ENCODE measurements at regions not wholly inside any gene's neighbourhood (a gene's known extent, or its start where the extent isn't known, plus 50 kb on each side); places are given as distances from the start of the nearest gene placed in this dataset.

DNA sequence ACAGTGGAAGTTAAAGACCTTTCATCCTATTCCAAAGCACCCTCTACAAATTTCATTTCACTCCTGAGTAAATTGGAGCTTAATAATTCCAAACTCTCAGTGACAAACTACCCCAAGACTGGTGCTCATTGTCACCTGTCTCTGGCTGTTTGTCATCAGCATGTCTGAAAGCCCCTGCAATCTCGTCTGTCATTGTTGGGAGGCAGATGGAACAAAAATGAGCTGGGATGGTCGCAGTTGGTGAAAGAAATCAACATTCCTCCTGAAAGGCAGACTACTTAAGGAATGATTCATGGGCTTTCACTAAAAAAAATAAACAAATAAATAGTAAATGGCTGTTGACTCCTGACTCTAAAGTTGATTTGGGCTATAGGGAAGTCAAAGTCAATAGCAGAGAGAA, 69.7 kb upstream of the PALS2 start:
- Histone ChIP-seq H3K4me3 (no peak overlapping the region), H3K4me1 (no peaks in the 10 kb centered on the region), H3K9me3 (no peaks in the 10 kb centered on the region), H3K27ac (no peak overlapping the region), H3K36me3 (no peaks in the 10 kb centered on the region), H3K27me3 (peaks cover 0 to 7% (median 0%) of the 10 kb centered on the region in 7 donors)
- intact Hi-C loops (cut with DNase I): no loop called here
- 43 to 47% methylated on average over 2 of the region's 2 CpGs for WGBS, 2 donors
- DNase-seq (no peak), ATAC-seq (no peak)
- TF ChIP-seq, protein P1, sequence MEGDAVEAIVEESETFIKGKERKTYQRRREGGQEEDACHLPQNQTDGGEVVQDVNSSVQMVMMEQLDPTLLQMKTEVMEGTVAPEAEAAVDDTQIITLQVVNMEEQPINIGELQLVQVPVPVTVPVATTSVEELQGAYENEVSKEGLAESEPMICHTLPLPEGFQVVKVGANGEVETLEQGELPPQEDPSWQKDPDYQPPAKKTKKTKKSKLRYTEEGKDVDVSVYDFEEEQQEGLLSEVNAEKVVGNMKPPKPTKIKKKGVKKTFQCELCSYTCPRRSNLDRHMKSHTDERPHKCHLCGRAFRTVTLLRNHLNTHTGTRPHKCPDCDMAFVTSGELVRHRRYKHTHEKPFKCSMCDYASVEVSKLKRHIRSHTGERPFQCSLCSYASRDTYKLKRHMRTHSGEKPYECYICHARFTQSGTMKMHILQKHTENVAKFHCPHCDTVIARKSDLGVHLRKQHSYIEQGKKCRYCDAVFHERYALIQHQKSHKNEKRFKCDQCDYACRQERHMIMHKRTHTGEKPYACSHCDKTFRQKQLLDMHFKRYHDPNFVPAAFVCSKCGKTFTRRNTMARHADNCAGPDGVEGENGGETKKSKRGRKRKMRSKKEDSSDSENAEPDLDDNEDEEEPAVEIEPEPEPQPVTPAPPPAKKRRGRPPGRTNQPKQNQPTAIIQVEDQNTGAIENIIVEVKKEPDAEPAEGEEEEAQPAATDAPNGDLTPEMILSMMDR (IDR thresholded peaks at IDR 0.05): no peak

DNA sequence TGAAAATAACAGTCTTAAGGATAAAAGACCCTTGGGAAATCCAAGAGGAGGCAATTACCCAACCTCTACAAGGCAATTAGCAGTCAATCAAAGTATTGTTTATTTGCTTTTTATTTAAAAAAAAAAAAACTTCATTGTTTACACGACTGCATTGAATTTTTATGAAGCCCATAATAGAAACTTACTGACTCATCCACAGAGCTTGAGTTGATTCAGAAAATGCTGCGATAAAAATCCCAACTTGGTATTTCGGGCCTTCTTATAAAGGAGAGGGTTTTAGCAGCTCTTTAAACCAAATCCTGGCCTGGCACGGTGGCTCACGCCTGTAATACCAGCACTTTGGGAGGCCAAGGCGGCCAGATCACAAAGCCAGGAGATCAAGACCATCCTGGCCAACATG, 69.2 kb upstream of the PALS2 start:
- TF ChIP-seq, protein P1 (IDR thresholded peaks at IDR 0.05): no peak
- Histone ChIP-seq H3K9me3 (no peaks in the 10 kb centered on the region), H3K4me1 (no peaks in the 10 kb centered on the region), H3K27ac (no peak overlapping the region), H3K36me3 (no peaks in the 10 kb centered on the region), H3K27me3 (peaks cover 0 to 7% (median 0%) of the 10 kb centered on the region in 7 donors), H3K4me3 (no peak overlapping the region)
- 88 to 89% methylated on average over 6 of the region's 6 CpGs for WGBS, 2 donors
- ATAC-seq (no peak), DNase-seq (no peak)
- intact Hi-C loops (cut with DNase I): no loop called here

DNA sequence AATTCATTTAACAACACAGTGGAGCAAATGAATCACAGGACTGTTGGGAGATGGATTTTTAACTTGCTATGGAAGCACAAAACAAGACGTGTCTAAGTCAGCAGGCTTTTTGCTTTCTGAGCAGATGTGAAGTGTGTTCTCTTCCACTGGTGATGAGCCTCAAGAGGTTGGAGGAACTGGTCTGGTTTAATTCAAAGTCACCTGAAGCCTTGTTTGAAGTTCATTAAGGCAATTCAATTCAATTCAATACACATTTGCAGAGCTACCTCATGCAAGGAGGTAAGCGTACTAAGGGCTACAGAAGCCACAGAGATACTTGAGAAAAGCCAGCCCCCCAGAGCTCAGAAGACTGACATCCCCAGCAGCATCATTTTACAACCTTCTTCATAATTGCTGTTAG, 68.4 kb upstream of the PALS2 start:
- intact Hi-C loops (cut with DNase I): no loop called here
- H3K9me3 ChIP-seq: no peaks in the 10 kb centered on the region
- no peak overlapping the region for H3K4me3 ChIP-seq
- ATAC-seq (no peak), DNase-seq (no peak)
- peaks cover 0 to 2% (median 0%) of the 10 kb centered on the region in 7 donors for H3K27me3 ChIP-seq
- no peaks in the 10 kb centered on the region for H3K4me1 ChIP-seq
- 55 to 62% methylated on average over 2 of the region's 2 CpGs for WGBS, 2 donors
- TF ChIP-seq, protein P1 (IDR thresholded peaks at IDR 0.05): no peak
- no peaks in the 10 kb centered on the region for H3K36me3 ChIP-seq
- H3K27ac ChIP-seq: no peak overlapping the region

- TF ChIP-seq, protein P1 (IDR thresholded peaks at IDR 0.05): no peak
- intact Hi-C loops (cut with DNase I): no loop called here
- 62 to 70% methylated on average over 1 of the region's 1 CpG for WGBS, 2 donors
- H3K27ac ChIP-seq: no peak overlapping the region
- DNase-seq (no peak), ATAC-seq (no peak)
- H3K4me3 ChIP-seq: no peak overlapping the region
- no peaks in the 10 kb centered on the region for H3K9me3 ChIP-seq
- no peaks in the 10 kb centered on the region for H3K27me3 ChIP-seq
- no peaks in the 10 kb centered on the region for H3K4me1 ChIP-seq
- no peaks in the 10 kb centered on the region for H3K36me3 ChIP-seq
Measured at GRCh38 chr7:24505968-24506367, 67.3 kb upstream of the PALS2 start.

- H3K9me3 ChIP-seq: no peaks in the 10 kb centered on the region
- no peak for DNase-seq
- TF ChIP-seq, protein P1 (IDR thresholded peaks at IDR 0.05): no peak
- 65 to 71% methylated on average over 4 of the region's 4 CpGs for WGBS, 2 donors
- H3K4me3 ChIP-seq: no peak overlapping the region
- H3K27me3 ChIP-seq: no peaks in the 10 kb centered on the region
- no peak for ATAC-seq
- no peaks in the 10 kb centered on the region for H3K4me1 ChIP-seq
- no peak overlapping the region for H3K27ac ChIP-seq
- intact Hi-C loops (cut with DNase I): no loop called here
- no peaks in the 10 kb centered on the region for H3K36me3 ChIP-seq
Measured at GRCh38 chr7:24508316-24508715, 64.9 kb upstream of the PALS2 start.
